HCT116 (cell line): ENCODE measurements at regions not wholly inside any gene's neighbourhood (a gene's known extent, or its start where the extent isn't known, plus 50 kb on each side); places are given as distances from the start of the nearest gene placed in this dataset.

Experiments
- ELF1 ChIP-seq: IDR thresholded peaks from 2 replicates; pipeline ENCODE4 v1.6.1; 2012; ENCODE audit warnings: low read depth, borderline replicate concordance
- EZH2 ChIP-seq: fragments of 200-600 bp; sonication (generic); IDR thresholded peaks from 2 replicates; pipeline ENCODE4 v1.6.1; 2017; ENCODE audit warnings: antibody characterized with exemption, mixed run types
- EZH2phosphoT487 ChIP-seq: fragments of 200-600 bp; IDR thresholded peaks from 2 replicates; pipeline ENCODE4 v1.6.1; 2018; ENCODE audit warnings: antibody characterized with exemption, borderline replicate concordance
- FOSL1 ChIP-seq: IDR thresholded peaks from 2 replicates; pipeline ENCODE4 v1.6.1; 2012; ENCODE audit warnings: low read depth
- JUND ChIP-seq: IDR thresholded peaks from 2 replicates; pipeline ENCODE4 v1.6.1; 2012
- POLR2A ChIP-seq: IDR thresholded peaks from 2 replicates; pipeline ENCODE4 v1.7.0; 2011; ENCODE audit warnings: borderline replicate concordance; ENCODE audit not compliant: insufficient read depth, insufficient read length; ENCODE audit errors: extremely low read depth
- POLR2AphosphoS5 ChIP-seq: IDR thresholded peaks from 2 replicates; pipeline ENCODE4 v1.6.1; 2011; ENCODE audit warnings: mild to moderate bottlenecking, low read depth, low read length, moderate library complexity
- RAD21 ChIP-seq: IDR thresholded peaks from 2 replicates; pipeline ENCODE4 v1.6.1; 2012; ENCODE audit warnings: low read depth, mild to moderate bottlenecking
- SP1 ChIP-seq: IDR thresholded peaks from 2 replicates; pipeline ENCODE4 v1.6.1; 2012; ENCODE audit warnings: low read depth
- TCF7L2 ChIP-seq: IDR thresholded peaks from 2 replicates; pipeline ENCODE4 v1.7.0; 2011; ENCODE audit warnings: borderline replicate concordance, inconsistent platforms; ENCODE audit not compliant: insufficient read depth, insufficient read length; ENCODE audit errors: extremely low read depth
- YY1 ChIP-seq: IDR thresholded peaks from 2 replicates; pipeline ENCODE4 v1.6.1; 2011; ENCODE audit warnings: low read length, low read depth, moderate library complexity, mild to moderate bottlenecking; ENCODE audit not compliant: insufficient replicate concordance; ENCODE audit errors: extremely low read depth
- TF ChIP-seq, protein P1 (sequence below), 3 experiments: fragments of 200-600 bp in 1 of 3; sonication (generic) in 1 of 3; IDR thresholded peaks in 2 of 3; conservative IDR thresholded peaks in 1 of 3; 2 replicates each; pipeline ENCODE4 v1.5.1; 2012 to 2017; ENCODE audit warnings: low read depth in 2 of 3, low read length in 2 of 3, antibody characterized with exemption in 1 of 3, borderline replicate concordance in 1 of 3, control low read depth in 1 of 3, mild to moderate bottlenecking in 1 of 3, mixed read lengths in 1 of 3, mixed run types in 1 of 3, moderate library complexity in 1 of 3; ENCODE audit not compliant: insufficient read depth in 1 of 3
- TF ChIP-seq, protein P2 (sequence below): IDR thresholded peaks from 2 replicates; pipeline ENCODE4 v1.6.1; 2012
- TF ChIP-seq, protein P3 (sequence below): IDR thresholded peaks from 2 replicates; pipeline ENCODE4 v1.6.1; 2012

DNA sequence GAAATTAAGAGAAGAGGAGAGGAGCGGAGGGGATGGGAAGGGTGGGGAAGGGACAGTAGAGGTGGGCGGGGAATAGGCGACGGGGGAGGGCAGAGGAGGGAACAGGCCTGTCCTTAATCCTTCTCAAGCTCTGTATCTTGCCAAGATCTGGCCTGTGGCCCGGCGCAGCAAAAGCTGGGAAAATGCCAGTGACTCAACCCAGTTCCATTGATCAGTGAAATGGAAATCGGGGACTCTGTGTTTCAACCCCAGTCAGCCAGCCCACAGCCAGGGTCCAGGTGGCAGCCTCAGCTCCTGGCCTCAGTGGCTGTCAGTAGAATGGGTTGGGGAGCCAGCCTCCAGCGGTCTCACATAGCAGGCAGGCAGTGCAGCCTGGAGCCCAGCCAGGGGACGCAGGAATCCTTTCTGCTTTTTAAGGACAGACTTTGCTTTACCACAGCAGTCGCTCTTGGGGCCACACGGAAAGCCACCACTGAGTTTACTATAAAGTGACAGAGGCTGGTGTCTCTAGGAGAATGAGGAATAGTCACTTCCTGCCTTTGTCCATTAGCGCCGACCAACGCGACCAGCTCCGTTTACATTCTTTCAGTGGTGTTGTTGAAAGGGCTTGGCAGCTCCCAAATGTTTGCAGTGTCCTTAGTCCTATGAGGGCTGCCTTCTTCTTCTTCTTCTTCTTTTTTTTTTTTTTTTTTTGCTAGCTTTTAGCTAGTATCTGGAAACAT, 128.0 kb downstream of the RIN2 start:
- TF ChIP-seq, protein P1, sequence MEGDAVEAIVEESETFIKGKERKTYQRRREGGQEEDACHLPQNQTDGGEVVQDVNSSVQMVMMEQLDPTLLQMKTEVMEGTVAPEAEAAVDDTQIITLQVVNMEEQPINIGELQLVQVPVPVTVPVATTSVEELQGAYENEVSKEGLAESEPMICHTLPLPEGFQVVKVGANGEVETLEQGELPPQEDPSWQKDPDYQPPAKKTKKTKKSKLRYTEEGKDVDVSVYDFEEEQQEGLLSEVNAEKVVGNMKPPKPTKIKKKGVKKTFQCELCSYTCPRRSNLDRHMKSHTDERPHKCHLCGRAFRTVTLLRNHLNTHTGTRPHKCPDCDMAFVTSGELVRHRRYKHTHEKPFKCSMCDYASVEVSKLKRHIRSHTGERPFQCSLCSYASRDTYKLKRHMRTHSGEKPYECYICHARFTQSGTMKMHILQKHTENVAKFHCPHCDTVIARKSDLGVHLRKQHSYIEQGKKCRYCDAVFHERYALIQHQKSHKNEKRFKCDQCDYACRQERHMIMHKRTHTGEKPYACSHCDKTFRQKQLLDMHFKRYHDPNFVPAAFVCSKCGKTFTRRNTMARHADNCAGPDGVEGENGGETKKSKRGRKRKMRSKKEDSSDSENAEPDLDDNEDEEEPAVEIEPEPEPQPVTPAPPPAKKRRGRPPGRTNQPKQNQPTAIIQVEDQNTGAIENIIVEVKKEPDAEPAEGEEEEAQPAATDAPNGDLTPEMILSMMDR (IDR thresholded peaks at IDR 0.05 in 2 of 3, conservative IDR thresholded peaks at IDR 0.05 in 1 of 3; ENCODE audit: borderline replicate concordance in 1 of 3, insufficient read depth in 1 of 3, low read depth in 2 of 3, low read length in 2 of 3) = no peak
- TF ChIP-seq EZH2phosphoT487 = no peak
- TF ChIP-seq, protein P2, sequence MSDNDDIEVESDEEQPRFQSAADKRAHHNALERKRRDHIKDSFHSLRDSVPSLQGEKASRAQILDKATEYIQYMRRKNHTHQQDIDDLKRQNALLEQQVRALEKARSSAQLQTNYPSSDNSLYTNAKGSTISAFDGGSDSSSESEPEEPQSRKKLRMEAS = no peak
- TF ChIP-seq TCF7L2 = no peak
- no peak for TF ChIP-seq RAD21
- TF ChIP-seq SP1 = no peak
- TF ChIP-seq POLR2A = no peak
- TF ChIP-seq EZH2 = no peak
- TF ChIP-seq, protein P3, sequence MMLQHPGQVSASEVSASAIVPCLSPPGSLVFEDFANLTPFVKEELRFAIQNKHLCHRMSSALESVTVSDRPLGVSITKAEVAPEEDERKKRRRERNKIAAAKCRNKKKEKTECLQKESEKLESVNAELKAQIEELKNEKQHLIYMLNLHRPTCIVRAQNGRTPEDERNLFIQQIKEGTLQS = no peak
- no peak for TF ChIP-seq POLR2AphosphoS5
- no peak for TF ChIP-seq ELF1
- no peak for TF ChIP-seq YY1
- no peak for TF ChIP-seq FOSL1
- TF ChIP-seq JUND = no peak
